ENCODE measurements at regions not wholly inside any gene's neighbourhood (a gene's known extent, or its start where the extent isn't known, plus 50 kb on each side); places are given as distances from the start of the nearest gene placed in this dataset.

DNA sequence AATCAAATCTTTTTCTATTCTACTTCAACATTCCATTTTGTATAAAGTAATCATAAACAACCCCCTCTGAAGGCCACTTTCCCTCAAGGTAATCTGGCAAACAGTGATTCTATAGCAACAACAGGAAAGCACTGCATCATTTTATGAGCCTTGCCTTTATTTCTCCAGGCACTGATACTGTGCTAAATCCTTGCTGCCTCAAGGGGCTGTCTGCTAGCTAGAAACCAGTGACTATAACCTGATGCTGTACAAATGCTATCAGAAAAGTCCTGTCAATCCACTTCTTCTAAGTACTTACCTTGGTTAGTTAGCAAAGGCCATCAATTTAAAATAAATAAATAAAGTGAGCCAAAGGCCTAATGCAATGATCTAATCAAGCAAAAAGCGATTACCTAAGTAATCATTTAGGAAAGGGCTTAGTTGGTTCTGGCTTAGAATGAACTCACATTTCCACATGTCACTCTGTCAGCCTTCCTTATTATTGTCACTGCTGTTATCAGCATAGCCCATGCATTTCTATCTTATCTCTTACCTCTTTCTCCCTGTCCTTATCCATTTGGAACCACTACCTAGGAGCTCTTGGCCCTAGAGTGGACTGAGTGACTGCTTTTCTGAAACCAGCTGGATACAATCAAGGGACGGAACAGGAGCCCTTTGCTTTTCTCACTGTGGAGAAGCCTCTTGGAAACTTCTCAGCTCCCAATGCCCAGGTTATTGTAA, 246.1 kb upstream of the MEF2C start:
- Histone ChIP-seq H3K27me3 (no peaks in the 10 kb centered on the region), H3K36me3 (no peaks in the 10 kb centered on the region), H3K4me1 (no peaks in the 10 kb centered on the region), H3K9me3 (no peaks in the 10 kb centered on the region), H3K4me3 (no peak overlapping the region), H3K27ac (no peak overlapping the region)
- no peak for DNase-seq (ENCODE audit: low spot score in 2 of 2)
- TF ChIP-seq POLR2A (IDR thresholded peaks at IDR 0.05) = no peak
- TF ChIP-seq, protein P1, sequence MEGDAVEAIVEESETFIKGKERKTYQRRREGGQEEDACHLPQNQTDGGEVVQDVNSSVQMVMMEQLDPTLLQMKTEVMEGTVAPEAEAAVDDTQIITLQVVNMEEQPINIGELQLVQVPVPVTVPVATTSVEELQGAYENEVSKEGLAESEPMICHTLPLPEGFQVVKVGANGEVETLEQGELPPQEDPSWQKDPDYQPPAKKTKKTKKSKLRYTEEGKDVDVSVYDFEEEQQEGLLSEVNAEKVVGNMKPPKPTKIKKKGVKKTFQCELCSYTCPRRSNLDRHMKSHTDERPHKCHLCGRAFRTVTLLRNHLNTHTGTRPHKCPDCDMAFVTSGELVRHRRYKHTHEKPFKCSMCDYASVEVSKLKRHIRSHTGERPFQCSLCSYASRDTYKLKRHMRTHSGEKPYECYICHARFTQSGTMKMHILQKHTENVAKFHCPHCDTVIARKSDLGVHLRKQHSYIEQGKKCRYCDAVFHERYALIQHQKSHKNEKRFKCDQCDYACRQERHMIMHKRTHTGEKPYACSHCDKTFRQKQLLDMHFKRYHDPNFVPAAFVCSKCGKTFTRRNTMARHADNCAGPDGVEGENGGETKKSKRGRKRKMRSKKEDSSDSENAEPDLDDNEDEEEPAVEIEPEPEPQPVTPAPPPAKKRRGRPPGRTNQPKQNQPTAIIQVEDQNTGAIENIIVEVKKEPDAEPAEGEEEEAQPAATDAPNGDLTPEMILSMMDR (IDR thresholded peaks at IDR 0.05) = no peak
- TF ChIP-seq POLR2AphosphoS5 (IDR thresholded peaks at IDR 0.05) = no peak
- no peak for TF ChIP-seq EP300 (IDR thresholded peaks at IDR 0.05)
- WGBS = 87% methylated on average over 2 of the region's 2 CpGs

DNA sequence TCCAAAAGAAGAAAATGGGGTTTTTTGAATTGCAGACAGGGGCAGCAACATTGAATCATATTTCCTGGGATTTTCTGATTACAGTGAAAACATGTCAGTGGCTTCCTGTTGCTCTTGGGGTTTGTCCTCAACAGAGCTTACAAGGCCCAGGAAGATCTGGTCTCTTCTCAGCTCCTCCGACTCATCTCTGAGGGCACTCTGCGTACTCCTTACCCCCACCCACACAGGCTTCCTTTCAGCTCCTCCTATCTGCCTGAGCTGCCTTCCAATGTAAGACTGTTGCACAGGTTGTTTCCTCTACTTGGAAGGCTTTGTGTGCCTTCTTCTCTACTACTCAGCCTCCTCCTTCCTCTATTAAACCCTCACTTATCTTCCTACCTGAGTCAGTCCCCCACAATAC, 245.1 kb upstream of the MEF2C start:
- Histone ChIP-seq H3K9me3 (no peaks in the 10 kb centered on the region), H3K27me3 (no peaks in the 10 kb centered on the region), H3K4me1 (no peaks in the 10 kb centered on the region), H3K36me3 (no peaks in the 10 kb centered on the region), H3K27ac (no peak overlapping the region), H3K4me3 (no peak overlapping the region)
- 83% methylated on average over 2 of the region's 2 CpGs for WGBS
- no peak for TF ChIP-seq POLR2AphosphoS5 (IDR thresholded peaks at IDR 0.05)
- TF ChIP-seq EP300 (IDR thresholded peaks at IDR 0.05) = no peak
- TF ChIP-seq POLR2A (IDR thresholded peaks at IDR 0.05) = no peak
- TF ChIP-seq, protein P1 (IDR thresholded peaks at IDR 0.05) = no peak
- DNase-seq (ENCODE audit: low spot score in 2 of 2) = no peak

DNA sequence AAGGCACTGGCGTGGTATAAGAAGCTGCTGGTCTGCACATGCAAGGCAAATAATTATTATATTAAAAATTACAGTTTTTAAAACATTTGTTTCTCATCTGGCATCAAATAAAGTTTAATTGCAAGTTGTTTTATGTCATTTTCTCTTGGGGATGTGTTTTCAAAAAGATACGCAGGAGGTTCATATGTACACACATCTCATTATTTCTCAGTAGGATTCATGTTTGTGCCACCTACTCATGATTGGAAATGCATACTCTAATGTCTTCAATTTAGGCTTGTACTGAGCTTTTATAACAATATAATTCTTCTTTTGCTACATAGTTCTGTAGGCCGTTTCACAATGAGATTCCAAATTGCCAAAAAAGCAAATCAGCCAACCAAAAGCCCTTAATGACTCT, 244.2 kb upstream of the MEF2C start:
- Histone ChIP-seq H3K36me3 (no peaks in the 10 kb centered on the region), H3K27ac (no peak overlapping the region), H3K4me1 (no peaks in the 10 kb centered on the region), H3K4me3 (no peak overlapping the region), H3K27me3 (no peaks in the 10 kb centered on the region), H3K9me3 (no peaks in the 10 kb centered on the region)
- TF ChIP-seq, protein P1 (IDR thresholded peaks at IDR 0.05) = no peak
- TF ChIP-seq POLR2AphosphoS5 (IDR thresholded peaks at IDR 0.05) (no peak), POLR2A (IDR thresholded peaks at IDR 0.05) (no peak), EP300 (IDR thresholded peaks at IDR 0.05) (no peak)
- no peak for DNase-seq (ENCODE audit: low spot score in 2 of 2)
- WGBS = 83% methylated on average over 3 of the region's 3 CpGs

DNA sequence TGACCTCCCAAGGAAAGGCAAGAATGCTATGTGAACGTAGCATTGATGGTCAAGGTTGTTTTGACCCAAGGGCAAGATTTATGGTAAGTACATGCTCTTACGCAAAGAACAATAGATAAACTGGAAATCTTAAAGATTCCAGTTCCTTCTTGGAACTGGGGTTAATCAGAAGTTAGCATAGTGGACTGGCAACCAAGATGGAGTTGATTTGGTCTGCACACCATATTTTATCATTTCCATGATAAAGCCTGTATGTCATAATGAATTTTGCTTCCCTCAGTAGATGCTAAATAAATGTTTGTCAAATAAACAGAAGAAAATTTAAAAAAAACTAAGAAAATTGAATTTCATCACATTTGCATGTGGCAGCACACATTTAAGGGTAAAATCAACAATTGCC, 242.4 kb upstream of the MEF2C start:
- Histone ChIP-seq H3K4me3 (no peak overlapping the region), H3K4me1 (no peaks in the 10 kb centered on the region), H3K27me3 (no peaks in the 10 kb centered on the region), H3K36me3 (no peaks in the 10 kb centered on the region), H3K27ac (no peak overlapping the region), H3K9me3 (no peaks in the 10 kb centered on the region)
- no peak for DNase-seq (ENCODE audit: low spot score in 2 of 2)
- WGBS = 91% methylated on average over 2 of the region's 2 CpGs
- TF ChIP-seq POLR2AphosphoS5 (IDR thresholded peaks at IDR 0.05) (no peak), EP300 (IDR thresholded peaks at IDR 0.05) (no peak), POLR2A (IDR thresholded peaks at IDR 0.05) (no peak)
- TF ChIP-seq, protein P1 (IDR thresholded peaks at IDR 0.05) = no peak

DNA sequence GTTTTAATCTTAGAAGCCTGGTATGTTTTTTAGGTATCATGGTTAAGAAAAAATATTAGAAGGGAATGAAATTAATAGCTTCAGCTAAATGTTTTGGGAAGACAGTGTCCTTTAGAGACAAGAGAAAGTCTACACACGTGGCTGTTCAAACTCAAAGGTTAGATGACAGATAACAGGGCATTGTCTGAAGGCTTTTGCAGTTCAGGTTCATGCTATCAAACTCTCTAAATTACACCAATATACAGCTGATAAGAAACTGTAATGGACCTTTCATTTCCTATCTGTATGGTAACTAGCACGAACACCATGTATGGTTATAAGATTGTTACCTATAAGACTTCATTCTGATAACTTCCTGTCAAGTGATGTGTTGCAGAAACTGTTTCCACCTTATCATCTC, 240.6 kb upstream of the MEF2C start:
- H3K9me3 ChIP-seq = no peaks in the 10 kb centered on the region
- H3K4me3 ChIP-seq = no peak overlapping the region

More for the DNA sequence above, 240.6 kb upstream of the MEF2C start:
- Histone ChIP-seq H3K27ac (no peak overlapping the region), H3K36me3 (no peaks in the 10 kb centered on the region), H3K27me3 (no peaks in the 10 kb centered on the region), H3K4me1 (no peaks in the 10 kb centered on the region)
- WGBS = 88% methylated on average over 2 of the region's 2 CpGs
- no peak for DNase-seq (ENCODE audit: low spot score in 2 of 2)
- TF ChIP-seq, protein P1 (IDR thresholded peaks at IDR 0.05) = no peak
- TF ChIP-seq EP300 (IDR thresholded peaks at IDR 0.05) = no peak
- TF ChIP-seq POLR2AphosphoS5 (IDR thresholded peaks at IDR 0.05) = no peak
- no peak for TF ChIP-seq POLR2A (IDR thresholded peaks at IDR 0.05)
